Astrocyte of the spinal cord (primary cell): ENCODE measurements at regions not wholly inside any gene's neighbourhood (a gene's known extent, or its start where the extent isn't known, plus 50 kb on each side); places are given as distances from the start of the nearest gene placed in this dataset.

Source experiments
- DNase-seq: peaks from one replicate; pipeline ENCODE4 v3.0.0; 2011; ENCODE audit warnings: low read depth, low spot score
- H3K4me3 ChIP-seq: 2 replicates; pipeline ENCODE4 v1.5.1; 2011; ENCODE audit warnings: low read depth, mild to moderate bottlenecking, low read length, moderate library complexity
- in situ Hi-C: cut with HindIII; loops from 2 replicates; pipeline ENCODE4 v1.10.0; 2017; ENCODE audit warnings: low sequenced_read_pairs
- TF ChIP-seq, protein P1 (sequence below): IDR thresholded peaks from 2 replicates; pipeline ENCODE4 v1.5.1; 2012; ENCODE audit warnings: low read depth, mild to moderate bottlenecking, low read length, inconsistent platforms

DNA sequence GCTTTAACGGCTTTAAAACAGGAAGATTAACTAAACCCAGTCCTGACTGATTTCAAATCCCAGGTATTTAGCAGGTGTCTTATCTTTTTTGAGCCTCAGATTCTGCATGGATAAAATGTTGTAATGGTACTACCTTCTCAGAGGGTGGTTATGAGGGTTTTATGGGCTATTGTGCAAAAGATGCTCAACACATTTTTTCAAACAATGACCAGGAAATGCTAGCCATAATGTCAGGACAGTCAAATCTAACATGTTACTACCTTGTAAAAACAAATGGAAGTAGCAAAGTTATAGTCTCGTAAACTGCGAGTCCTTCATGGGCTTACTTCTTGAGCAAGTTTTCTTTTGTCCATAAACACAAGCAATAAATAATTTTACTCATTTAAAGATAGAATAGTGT lies 162.1 kb upstream of the TFPI start:
- in situ Hi-C loops = no loop called here
- H3K4me3 ChIP-seq = no peak overlapping the region
- TF ChIP-seq, protein P1, sequence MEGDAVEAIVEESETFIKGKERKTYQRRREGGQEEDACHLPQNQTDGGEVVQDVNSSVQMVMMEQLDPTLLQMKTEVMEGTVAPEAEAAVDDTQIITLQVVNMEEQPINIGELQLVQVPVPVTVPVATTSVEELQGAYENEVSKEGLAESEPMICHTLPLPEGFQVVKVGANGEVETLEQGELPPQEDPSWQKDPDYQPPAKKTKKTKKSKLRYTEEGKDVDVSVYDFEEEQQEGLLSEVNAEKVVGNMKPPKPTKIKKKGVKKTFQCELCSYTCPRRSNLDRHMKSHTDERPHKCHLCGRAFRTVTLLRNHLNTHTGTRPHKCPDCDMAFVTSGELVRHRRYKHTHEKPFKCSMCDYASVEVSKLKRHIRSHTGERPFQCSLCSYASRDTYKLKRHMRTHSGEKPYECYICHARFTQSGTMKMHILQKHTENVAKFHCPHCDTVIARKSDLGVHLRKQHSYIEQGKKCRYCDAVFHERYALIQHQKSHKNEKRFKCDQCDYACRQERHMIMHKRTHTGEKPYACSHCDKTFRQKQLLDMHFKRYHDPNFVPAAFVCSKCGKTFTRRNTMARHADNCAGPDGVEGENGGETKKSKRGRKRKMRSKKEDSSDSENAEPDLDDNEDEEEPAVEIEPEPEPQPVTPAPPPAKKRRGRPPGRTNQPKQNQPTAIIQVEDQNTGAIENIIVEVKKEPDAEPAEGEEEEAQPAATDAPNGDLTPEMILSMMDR = no peak
- DNase-seq = no peak

- DNase-seq = no peak
- H3K4me3 ChIP-seq = no peak overlapping the region
- TF ChIP-seq, protein P1 = no peak
- in situ Hi-C loops = no loop called here
Measured at GRCh38 chr2:187718092-187718491, 163.9 kb upstream of the TFPI start.

DNA sequence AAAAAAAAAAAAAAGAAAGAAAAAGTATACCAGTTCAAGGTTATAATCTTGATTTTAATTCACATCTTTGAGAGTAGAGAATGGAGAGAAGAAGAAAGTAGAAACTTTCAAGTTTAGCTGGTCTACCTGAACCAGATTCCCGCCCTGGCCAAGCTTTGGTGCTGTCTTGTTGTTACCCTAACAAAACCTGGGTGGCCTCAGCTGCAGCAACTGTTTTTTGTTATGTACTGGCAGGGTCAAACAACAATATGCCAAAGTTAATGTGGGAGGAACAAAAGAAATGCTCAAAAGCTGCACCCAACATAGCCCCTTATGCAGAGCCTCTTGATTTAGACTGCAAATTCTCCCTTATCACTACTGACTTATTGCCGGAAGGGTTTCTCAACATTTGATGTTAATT lies 165.3 kb upstream of the TFPI start:
- no peak for DNase-seq
- H3K4me3 ChIP-seq = no peak overlapping the region
- in situ Hi-C loops = no loop called here
- TF ChIP-seq, protein P1 = no peak

DNA sequence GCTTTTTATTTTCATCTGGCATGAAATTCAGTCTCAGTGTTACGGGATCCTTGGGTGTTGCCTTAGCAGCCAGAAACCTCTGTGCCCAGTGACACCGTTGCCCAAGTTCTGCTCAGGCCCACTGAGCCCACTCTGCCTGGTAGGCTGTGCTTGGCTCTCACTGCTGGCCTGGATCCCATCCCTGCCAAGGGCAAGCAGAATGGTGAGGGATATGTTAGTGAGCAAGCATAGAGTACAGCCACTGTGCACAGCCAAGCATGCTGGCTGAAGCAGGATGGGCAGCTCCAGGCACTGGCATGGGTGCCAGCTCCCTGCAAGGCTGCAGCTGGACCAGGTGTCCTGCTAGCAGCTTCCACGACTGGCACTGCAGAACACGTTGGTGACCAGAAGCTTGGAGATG lies 194.7 kb upstream of the TFPI start:
- in situ Hi-C loops = no loop called here
- H3K4me3 ChIP-seq = no peak overlapping the region
- no peak for DNase-seq
- TF ChIP-seq, protein P1 = no peak

DNA sequence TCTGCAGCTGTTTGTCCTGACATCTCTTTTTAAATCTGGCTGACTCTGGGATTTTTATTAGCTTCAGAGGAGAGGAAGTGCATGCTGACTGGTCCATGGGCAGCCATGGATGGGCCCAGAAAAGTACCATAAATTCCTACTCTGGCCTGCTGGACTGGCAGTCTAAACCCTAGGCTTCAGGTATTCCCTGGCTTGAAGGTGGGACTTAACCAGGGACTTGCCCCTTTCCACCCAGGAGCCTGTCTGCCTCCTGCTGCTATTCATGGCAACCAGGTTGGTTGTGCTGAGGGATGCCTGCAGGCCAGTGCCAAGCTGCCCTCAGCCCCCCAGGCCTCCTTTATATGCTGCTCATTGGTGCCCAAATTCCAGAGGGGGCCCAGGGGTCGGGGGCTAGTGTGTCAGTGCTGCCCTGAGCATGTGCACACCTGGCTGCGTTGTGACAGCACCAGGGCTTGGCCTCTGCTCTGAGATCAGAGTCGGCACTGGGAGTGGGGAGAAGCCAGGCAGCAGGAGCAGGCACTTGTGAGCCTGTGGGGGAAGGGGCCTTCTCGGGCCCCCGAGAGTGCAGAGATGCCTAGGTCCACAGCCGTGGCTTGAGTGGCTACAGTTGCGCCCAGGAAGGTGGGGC lies 195.7 kb upstream of the TFPI start:
- TF ChIP-seq, protein P1 = no peak
- no peak for DNase-seq
- H3K4me3 ChIP-seq = no peak overlapping the region
- in situ Hi-C loops = no loop called here

GRCh38 chr2:187768995-187769394 lies 214.8 kb upstream of the TFPI start:
- no peak for DNase-seq
- TF ChIP-seq, protein P1 = no peak
- no peak overlapping the region for H3K4me3 ChIP-seq
- in situ Hi-C loops = no loop called here

DNA sequence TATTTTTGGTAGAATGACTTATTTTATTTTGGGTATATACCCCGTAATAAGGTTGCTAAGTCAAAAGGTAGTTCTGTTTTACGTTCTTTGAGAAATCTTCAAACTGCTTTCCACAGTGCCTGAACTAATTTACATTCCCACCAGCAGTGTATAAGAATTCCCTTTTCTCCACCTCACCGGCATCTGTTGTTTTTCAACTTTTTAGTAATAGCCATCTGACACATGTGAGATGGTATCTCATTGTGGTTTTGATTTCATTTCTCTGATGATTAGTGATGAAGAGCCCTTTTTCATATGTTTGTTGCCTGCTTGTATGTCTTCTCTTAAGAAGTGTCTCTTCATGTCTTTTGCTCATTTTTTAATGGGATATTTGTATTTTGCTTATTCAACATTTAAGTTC lies 215.2 kb upstream of the TFPI start:
- H3K4me3 ChIP-seq = no peak overlapping the region
- in situ Hi-C loops = no loop called here
- TF ChIP-seq, protein P1 = no peak
- DNase-seq = no peak
